GM18505 (cell line): ENCODE measurements at regions not wholly inside any gene's neighbourhood (a gene's known extent, or its start where the extent isn't known, plus 50 kb on each side); places are given as distances from the start of the nearest gene placed in this dataset.
"Not testable (repeated sequence)": the region's sequence is repeated elsewhere in the genome, so short reads cannot be mapped to it uniquely, and the experiment has no call there.

Source experiments
- ATAC-seq: cut with Tn5 transposase; IDR thresholded peaks from one replicate; pipeline ENCODE4 v1.9.1; 2021; ENCODE audit not compliant: unreplicated experiment
- POLR2A ChIP-seq: IDR thresholded peaks from 4 replicates; pipeline ENCODE4 v1.6.1; 2011; ENCODE audit warnings: borderline replicate concordance; ENCODE audit not compliant: insufficient read depth, insufficient read length; ENCODE audit errors: extremely low read depth

- ATAC-seq = no peak
- TF ChIP-seq POLR2A = no peak
Observed at GRCh38 chr14:43665570-43666267, 841.4 kb downstream of the FSCB start.

DNA sequence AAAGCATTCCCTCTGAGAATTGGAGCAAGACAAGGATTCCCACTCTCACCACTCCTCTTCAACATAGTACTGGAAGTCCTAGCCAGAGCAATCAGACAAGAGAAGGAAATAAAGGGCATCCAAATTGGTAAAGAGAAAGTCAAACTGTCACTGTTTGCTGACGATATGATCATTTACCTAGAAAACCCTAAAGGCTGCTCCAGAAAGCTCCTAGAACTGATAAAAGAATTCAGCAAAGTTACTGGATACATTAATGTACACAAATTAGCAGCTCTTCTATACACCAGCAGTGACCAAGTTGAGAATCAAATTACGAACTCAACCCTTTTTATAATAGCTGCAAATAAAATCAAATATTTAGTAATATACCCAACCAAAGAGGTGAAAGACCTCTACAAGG is 851.9 kb downstream of the FSCB start:
- ATAC-seq = not testable (repeated sequence)

DNA sequence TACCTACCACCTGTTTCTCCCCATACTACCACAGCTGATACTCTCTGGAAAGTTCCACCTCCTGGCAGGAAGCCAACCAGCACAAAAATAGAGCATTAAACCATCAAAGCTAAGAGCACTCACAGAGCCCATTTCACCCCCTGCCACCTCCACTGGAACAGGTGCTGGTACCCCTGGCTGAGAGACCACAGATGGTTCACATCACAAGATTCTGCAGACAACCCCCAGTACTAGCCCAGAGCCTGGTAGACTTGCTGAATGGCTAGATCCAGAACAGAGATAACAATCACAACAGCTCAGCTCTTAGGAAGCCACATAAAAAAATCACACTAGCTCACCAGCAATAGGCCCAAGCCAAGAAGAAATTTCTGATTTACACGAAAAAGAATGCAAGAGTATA is 855.2 kb downstream of the FSCB start:
- no peak for TF ChIP-seq POLR2A
- ATAC-seq = no peak

- TF ChIP-seq POLR2A = no peak
- no peak for ATAC-seq
Observed at GRCh38 chr14:43651185-43651787, 855.8 kb downstream of the FSCB start.

GRCh38 chr14:43649508-43649907 is 857.6 kb downstream of the FSCB start:
- ATAC-seq = no peak
- TF ChIP-seq POLR2A = no peak

GRCh38 chr14:43647302-43647701 is 859.8 kb downstream of the FSCB start:
- TF ChIP-seq POLR2A = no peak
- ATAC-seq = no peak

DNA sequence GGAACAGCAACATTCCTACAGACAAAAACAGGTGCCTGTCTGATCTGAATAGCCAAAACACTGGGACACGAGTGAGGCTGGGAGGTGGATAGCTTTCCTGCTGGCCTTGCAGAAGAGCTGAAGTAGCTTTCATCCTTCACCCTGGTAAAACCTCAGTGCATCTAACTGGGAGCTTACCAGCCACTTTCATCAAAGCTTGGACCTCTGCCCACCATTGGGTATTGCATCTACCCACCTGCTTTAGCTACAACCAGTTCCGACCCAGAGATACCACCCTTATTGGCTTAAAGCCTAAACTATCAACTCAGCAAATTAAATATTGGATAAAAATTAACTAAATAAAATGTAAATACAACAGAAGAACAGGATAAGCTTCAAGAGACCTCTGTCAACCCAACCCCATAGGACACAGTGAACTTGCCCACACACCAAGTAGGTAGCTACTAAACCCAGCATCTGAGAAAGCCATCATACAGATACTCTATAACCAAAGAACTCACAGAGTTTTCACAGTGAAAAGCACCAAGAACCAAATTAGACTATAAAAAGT is 866.3 kb downstream of the FSCB start:
- no peak for ATAC-seq
- no peak for TF ChIP-seq POLR2A

- TF ChIP-seq POLR2A = no peak
- no peak for ATAC-seq
Observed at GRCh38 chr14:43625294-43625693, 881.8 kb downstream of the FSCB start.

DNA sequence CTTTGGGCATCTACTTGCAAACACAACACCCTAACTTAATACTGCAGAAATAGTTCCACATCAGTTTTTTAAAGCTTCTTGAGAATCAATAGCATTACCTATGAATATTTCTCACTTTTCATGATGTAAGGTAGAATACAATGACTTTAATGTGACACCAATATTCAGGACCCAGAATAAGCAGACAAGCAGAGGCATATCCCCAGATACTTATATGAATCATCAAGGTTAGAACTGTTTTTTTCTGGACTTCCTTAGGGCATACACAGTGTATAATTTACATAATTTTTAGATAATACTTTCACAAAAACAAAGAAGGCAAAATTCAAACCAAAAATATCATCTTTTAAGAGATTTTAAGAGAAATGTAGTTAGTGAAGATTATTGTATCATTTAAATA is 885.8 kb downstream of the FSCB start:
- TF ChIP-seq POLR2A = no peak
- no peak for ATAC-seq

- ATAC-seq = no peak
- TF ChIP-seq POLR2A = no peak
Observed at GRCh38 chr14:43595096-43595772, 911.8 kb downstream of the FSCB start.

GRCh38 chr14:43591776-43592175 is 915.3 kb downstream of the FSCB start:
- ATAC-seq = no peak
- TF ChIP-seq POLR2A = no peak

DNA sequence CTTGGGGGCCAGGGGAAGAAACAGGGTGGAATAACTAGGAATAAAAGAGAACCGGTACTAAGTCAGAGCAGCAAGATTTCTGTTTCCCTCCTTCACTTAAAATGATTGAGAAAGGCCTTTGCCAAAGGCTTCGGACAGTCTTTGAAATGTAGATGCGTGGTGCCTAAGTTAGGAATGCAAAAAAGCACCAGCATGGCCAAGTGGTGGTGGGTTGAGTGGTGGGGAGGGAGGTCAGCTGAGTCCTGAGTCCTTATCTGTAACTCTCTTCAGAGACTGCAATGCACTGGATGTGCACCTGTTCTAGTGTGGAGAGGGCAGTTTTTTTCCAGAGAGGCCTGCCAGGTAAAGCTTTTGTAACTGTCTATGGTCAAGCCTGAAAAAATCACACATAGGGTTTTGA is 919.9 kb downstream of the FSCB start:
- no peak for TF ChIP-seq POLR2A
- ATAC-seq = no peak

DNA sequence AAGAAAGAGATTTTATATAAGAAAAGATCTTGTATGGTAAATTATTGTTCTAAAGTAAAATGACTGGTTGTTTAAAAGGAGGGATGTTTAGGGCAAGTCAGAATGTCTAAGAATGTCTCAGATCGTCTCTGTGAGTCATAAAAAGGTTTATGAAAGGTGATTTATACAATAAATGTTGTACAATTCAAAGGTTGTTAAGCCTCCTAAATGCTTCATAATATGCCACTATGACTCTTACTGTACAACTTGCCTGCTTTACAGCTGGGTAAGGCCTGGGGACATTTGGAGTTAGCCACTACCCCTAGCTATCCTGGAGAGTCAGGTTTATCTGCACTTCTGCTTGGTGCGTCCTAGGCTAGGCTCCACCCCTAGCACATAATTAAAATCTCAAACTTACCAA is 927.4 kb downstream of the FSCB start:
- no peak for ATAC-seq
- no peak for TF ChIP-seq POLR2A

DNA sequence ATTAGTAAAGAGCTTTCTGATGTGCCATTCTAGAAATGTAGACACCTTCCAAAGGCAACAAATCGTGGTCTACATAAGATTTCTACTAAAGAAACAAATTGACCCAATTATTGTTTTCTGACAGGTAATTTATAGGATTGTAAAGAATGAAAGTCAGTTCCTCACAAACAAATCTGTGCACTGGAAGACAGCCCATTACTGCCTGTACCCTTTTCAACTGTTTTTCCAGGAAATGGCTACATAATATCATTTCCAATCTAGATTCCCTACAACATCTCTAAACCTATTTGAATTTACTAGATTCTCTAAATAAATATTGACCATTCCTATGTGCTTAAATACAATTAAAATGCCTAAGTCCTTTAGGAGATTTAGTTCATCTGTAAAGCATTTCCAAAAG is 939.1 kb downstream of the FSCB start:
- no peak for TF ChIP-seq POLR2A
- no peak for ATAC-seq
